ENCODE measurements at regions not wholly inside any gene's neighbourhood (a gene's known extent, or its start where the extent isn't known, plus 50 kb on each side); places are given as distances from the start of the nearest gene placed in this dataset.

DNA sequence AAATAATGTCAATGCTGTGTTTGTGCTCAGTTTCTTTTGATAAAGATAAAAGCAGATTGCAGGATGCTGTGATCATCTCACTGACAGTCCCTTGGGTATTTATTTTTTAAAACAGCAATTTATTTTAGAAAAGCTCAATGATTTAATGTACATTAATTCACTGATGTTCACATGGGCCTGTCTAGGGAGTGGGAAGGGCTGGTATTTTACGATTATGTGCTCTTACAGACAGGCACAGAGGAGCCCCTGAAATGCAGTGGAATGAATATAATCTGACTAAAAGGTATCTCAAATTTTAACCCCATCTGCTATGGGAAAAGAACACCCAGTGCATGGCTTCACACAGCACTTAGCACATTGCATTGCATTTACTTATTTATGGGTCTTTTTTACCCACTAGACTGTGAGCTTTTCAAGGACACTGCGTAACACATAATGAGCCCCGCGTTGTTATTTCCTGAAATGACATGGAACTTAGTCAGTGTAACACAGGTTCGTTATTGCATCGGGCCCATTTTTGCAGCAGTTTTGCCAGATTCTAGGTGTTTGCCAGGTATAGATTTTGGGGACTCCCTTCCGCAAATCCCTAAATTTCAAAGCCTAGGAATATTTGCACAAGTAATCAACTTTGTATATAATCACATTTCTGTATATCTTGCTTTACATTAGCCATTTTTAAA lies 425.3 kb upstream of the FBXO33 start:
- TF ChIP-seq, protein P1, sequence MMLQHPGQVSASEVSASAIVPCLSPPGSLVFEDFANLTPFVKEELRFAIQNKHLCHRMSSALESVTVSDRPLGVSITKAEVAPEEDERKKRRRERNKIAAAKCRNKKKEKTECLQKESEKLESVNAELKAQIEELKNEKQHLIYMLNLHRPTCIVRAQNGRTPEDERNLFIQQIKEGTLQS (IDR thresholded peaks at IDR 0.05), result no peak
- TF ChIP-seq, protein P2, sequence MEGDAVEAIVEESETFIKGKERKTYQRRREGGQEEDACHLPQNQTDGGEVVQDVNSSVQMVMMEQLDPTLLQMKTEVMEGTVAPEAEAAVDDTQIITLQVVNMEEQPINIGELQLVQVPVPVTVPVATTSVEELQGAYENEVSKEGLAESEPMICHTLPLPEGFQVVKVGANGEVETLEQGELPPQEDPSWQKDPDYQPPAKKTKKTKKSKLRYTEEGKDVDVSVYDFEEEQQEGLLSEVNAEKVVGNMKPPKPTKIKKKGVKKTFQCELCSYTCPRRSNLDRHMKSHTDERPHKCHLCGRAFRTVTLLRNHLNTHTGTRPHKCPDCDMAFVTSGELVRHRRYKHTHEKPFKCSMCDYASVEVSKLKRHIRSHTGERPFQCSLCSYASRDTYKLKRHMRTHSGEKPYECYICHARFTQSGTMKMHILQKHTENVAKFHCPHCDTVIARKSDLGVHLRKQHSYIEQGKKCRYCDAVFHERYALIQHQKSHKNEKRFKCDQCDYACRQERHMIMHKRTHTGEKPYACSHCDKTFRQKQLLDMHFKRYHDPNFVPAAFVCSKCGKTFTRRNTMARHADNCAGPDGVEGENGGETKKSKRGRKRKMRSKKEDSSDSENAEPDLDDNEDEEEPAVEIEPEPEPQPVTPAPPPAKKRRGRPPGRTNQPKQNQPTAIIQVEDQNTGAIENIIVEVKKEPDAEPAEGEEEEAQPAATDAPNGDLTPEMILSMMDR (IDR thresholded peaks at IDR 0.05 in 2 of 3, conservative IDR thresholded peaks at IDR 0.05 in 1 of 3; ENCODE audit: borderline replicate concordance in 1 of 3, insufficient read depth in 1 of 3, low read depth in 2 of 3, low read length in 2 of 3), result no peak
- TF ChIP-seq POLR2A (IDR thresholded peaks at IDR 0.05; ENCODE audit: borderline replicate concordance, extremely low read depth, insufficient read depth, insufficient read length) (no peak), YY1 (IDR thresholded peaks at IDR 0.05; ENCODE audit: extremely low read depth, insufficient replicate concordance, low read depth, low read length) (no peak), RAD21 (IDR thresholded peaks at IDR 0.05; ENCODE audit: low read depth) (no peak), JUND (IDR thresholded peaks at IDR 0.05) (no peak), ZNF274 (IDR thresholded peaks at IDR 0.05; ENCODE audit: low read depth, low read length) (no peak), POLR2AphosphoS5 (IDR thresholded peaks at IDR 0.05; ENCODE audit: low read depth, low read length) (no peak), ELF1 (IDR thresholded peaks at IDR 0.05; ENCODE audit: borderline replicate concordance, low read depth) (no peak), EZH2phosphoT487 (IDR thresholded peaks at IDR 0.05; ENCODE audit: borderline replicate concordance) (no peak)
- TF ChIP-seq, protein P3, sequence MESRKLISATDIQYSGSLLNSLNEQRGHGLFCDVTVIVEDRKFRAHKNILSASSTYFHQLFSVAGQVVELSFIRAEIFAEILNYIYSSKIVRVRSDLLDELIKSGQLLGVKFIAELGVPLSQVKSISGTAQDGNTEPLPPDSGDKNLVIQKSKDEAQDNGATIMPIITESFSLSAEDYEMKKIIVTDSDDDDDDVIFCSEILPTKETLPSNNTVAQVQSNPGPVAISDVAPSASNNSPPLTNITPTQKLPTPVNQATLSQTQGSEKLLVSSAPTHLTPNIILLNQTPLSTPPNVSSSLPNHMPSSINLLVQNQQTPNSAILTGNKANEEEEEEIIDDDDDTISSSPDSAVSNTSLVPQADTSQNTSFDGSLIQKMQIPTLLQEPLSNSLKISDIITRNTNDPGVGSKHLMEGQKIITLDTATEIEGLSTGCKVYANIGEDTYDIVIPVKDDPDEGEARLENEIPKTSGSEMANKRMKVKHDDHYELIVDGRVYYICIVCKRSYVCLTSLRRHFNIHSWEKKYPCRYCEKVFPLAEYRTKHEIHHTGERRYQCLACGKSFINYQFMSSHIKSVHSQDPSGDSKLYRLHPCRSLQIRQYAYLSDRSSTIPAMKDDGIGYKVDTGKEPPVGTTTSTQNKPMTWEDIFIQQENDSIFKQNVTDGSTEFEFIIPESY (IDR thresholded peaks at IDR 0.05; ENCODE audit: extremely low read depth, insufficient replicate concordance, low read length), result no peak
- TF ChIP-seq, protein P4, sequence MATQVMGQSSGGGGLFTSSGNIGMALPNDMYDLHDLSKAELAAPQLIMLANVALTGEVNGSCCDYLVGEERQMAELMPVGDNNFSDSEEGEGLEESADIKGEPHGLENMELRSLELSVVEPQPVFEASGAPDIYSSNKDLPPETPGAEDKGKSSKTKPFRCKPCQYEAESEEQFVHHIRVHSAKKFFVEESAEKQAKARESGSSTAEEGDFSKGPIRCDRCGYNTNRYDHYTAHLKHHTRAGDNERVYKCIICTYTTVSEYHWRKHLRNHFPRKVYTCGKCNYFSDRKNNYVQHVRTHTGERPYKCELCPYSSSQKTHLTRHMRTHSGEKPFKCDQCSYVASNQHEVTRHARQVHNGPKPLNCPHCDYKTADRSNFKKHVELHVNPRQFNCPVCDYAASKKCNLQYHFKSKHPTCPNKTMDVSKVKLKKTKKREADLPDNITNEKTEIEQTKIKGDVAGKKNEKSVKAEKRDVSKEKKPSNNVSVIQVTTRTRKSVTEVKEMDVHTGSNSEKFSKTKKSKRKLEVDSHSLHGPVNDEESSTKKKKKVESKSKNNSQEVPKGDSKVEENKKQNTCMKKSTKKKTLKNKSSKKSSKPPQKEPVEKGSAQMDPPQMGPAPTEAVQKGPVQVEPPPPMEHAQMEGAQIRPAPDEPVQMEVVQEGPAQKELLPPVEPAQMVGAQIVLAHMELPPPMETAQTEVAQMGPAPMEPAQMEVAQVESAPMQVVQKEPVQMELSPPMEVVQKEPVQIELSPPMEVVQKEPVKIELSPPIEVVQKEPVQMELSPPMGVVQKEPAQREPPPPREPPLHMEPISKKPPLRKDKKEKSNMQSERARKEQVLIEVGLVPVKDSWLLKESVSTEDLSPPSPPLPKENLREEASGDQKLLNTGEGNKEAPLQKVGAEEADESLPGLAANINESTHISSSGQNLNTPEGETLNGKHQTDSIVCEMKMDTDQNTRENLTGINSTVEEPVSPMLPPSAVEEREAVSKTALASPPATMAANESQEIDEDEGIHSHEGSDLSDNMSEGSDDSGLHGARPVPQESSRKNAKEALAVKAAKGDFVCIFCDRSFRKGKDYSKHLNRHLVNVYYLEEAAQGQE (IDR thresholded peaks at IDR 0.05; ENCODE audit: low read depth), result no peak
